ENCODE measurements at regions not wholly inside any gene's neighbourhood (a gene's known extent, or its start where the extent isn't known, plus 50 kb on each side); places are given as distances from the start of the nearest gene placed in this dataset.
"Not testable (repeated sequence)": the region's sequence is repeated elsewhere in the genome, so short reads cannot be mapped to it uniquely, and the experiment has no call there.

DNA sequence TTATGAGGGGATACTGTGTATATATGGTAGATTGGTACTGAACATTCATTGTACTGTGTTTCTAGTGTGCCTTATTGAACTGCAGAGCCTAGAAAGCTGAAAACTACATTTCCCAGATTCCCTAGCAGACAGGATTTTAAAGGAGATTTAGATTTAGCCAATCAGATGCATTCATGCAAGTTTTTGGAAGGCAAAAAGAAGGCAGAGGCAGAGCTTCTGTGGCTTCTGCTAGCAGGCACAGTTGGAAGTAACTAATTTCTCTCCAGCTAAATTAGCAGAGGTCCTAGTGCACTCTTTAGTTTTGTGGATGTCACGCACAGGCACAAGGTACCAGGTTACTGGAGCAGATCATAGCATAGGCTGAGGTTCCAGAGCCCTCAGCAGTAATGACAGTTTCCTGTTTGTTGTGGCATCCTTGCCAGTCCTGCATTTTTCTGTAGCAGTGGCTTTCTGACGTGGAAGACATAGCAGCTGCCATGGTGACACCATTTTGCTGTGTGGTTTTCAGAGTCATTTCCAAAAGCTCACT lies 83.7 kb upstream of the CCDC71L start:
- no peak overlapping the region for H3K27ac ChIP-seq
- no peaks in the 10 kb centered on the region for H3K36me3 ChIP-seq
- no peaks in the 10 kb centered on the region for H3K4me1 ChIP-seq (ENCODE audit: low read depth)
- H3K27me3 ChIP-seq = no peaks in the 10 kb centered on the region
- TF ChIP-seq, protein P1, sequence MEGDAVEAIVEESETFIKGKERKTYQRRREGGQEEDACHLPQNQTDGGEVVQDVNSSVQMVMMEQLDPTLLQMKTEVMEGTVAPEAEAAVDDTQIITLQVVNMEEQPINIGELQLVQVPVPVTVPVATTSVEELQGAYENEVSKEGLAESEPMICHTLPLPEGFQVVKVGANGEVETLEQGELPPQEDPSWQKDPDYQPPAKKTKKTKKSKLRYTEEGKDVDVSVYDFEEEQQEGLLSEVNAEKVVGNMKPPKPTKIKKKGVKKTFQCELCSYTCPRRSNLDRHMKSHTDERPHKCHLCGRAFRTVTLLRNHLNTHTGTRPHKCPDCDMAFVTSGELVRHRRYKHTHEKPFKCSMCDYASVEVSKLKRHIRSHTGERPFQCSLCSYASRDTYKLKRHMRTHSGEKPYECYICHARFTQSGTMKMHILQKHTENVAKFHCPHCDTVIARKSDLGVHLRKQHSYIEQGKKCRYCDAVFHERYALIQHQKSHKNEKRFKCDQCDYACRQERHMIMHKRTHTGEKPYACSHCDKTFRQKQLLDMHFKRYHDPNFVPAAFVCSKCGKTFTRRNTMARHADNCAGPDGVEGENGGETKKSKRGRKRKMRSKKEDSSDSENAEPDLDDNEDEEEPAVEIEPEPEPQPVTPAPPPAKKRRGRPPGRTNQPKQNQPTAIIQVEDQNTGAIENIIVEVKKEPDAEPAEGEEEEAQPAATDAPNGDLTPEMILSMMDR (IDR thresholded peaks at IDR 0.05; ENCODE audit: low read depth, low read length) = no peak
- H3K4me3 ChIP-seq = no peak overlapping the region
- DNase-seq (ENCODE audit: low read depth in 1 of 2, low spot score in 1 of 2) = no peak
- H3K9me3 ChIP-seq (ENCODE audit: low read depth) = no peaks in the 10 kb centered on the region

DNA sequence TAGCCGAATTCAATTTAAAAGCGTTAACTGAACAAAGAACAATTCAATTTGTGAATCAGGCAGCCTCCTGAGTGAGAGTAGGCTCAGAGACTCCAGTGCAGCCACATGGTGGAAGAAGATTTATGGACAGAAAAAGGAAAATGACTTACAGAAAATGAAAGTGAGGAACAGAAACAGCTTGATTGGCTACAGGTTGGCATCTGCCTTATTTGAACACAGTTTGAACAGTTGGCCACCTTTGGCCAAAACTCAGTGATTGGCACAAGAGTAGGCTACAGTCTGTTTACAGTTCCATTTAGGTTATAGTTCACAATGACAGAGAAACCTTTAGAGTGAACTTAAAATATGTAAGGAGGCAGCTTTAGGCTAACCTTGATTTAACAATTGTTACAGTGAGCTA lies 86.3 kb upstream of the CCDC71L start:
- H3K9me3 ChIP-seq (ENCODE audit: low read depth); DNase-seq (ENCODE audit: low read depth in 1 of 2, low spot score in 1 of 2); H3K36me3 ChIP-seq; H3K4me3 ChIP-seq; H3K27me3 ChIP-seq; H3K27ac ChIP-seq; H3K4me1 ChIP-seq (ENCODE audit: low read depth): not testable (repeated sequence)

DNA sequence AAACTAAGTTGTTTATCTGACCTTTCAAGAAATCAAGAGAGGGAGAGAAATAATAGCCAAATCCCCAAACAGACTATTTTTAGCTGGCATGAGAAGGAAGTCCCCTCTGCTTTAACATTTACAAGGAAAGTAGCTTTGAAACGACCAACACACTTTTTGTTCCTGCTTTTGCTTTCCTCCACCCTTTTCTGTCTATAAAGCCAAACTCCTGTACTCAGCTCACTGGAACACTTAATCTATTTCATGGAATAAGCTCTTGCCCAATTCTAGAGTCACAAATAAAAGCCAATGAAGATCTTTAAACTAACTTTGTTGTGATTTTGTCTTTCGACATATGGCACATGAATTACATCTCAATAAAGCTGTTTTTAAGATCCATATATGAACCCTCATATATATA lies 86.8 kb upstream of the CCDC71L start:
- Histone ChIP-seq H3K4me1 (ENCODE audit: low read depth) (no peaks in the 10 kb centered on the region), H3K27ac (no peak overlapping the region), H3K4me3 (no peak overlapping the region), H3K9me3 (ENCODE audit: low read depth) (no peaks in the 10 kb centered on the region), H3K27me3 (no peaks in the 10 kb centered on the region), H3K36me3 (no peaks in the 10 kb centered on the region)
- no peak for DNase-seq (ENCODE audit: low read depth in 1 of 2, low spot score in 1 of 2)
- TF ChIP-seq, protein P1 (IDR thresholded peaks at IDR 0.05; ENCODE audit: low read depth, low read length) = no peak

DNA sequence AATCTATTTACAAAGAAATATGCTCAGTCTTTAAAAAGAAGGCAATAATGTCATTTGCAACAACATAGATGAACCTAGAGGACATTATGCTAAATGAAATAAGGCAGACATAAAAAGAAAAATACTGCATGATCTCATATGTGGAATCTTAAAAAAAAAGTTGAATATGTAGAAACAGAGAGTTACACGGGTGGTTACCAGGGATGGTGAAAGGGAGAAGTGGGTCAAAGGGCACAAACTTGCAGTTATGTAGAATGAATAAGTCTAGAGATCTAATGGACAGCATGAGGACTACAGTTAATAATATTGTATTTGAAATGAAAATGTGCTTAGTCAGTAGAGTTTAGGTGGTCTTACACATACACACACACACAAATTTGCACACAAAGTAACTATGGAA lies 88.2 kb upstream of the CCDC71L start:
- Histone ChIP-seq H3K27me3 (no peaks in the 10 kb centered on the region), H3K4me1 (ENCODE audit: low read depth) (no peaks in the 10 kb centered on the region), H3K36me3 (no peaks in the 10 kb centered on the region), H3K9me3 (ENCODE audit: low read depth) (no peaks in the 10 kb centered on the region), H3K4me3 (no peak overlapping the region), H3K27ac (no peak overlapping the region)
- TF ChIP-seq, protein P1 (IDR thresholded peaks at IDR 0.05; ENCODE audit: low read depth, low read length) = no peak
- DNase-seq (ENCODE audit: low read depth in 1 of 2, low spot score in 1 of 2) = no peak

DNA sequence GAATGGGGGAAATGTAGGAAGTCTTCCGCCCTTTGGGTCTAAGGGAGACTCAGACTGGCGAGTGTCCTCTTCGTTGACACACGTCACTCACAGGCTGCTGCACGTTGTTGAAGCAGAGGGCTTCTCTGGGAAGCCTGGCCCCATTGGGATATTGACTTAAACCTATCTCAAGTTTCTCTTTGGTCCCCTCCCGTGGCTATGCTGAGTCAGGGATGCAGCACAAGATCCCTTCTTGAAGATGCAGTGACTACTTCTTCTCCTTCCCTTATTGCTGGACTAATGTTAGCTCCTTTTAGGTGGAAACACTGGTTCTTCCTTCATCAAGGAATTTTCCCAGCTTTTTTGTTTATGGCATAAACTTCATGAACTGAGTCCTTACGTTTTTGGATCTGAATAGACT lies 89.8 kb upstream of the CCDC71L start:
- no peaks in the 10 kb centered on the region for H3K9me3 ChIP-seq (ENCODE audit: low read depth)
- no peak overlapping the region for H3K4me3 ChIP-seq
- H3K36me3 ChIP-seq = no peaks in the 10 kb centered on the region
- no peaks in the 10 kb centered on the region for H3K27me3 ChIP-seq
- TF ChIP-seq, protein P1 (IDR thresholded peaks at IDR 0.05; ENCODE audit: low read depth, low read length) = no peak
- no peak for DNase-seq (ENCODE audit: low read depth in 1 of 2, low spot score in 1 of 2)
- H3K27ac ChIP-seq = no peak overlapping the region
- no peaks in the 10 kb centered on the region for H3K4me1 ChIP-seq (ENCODE audit: low read depth)

DNA sequence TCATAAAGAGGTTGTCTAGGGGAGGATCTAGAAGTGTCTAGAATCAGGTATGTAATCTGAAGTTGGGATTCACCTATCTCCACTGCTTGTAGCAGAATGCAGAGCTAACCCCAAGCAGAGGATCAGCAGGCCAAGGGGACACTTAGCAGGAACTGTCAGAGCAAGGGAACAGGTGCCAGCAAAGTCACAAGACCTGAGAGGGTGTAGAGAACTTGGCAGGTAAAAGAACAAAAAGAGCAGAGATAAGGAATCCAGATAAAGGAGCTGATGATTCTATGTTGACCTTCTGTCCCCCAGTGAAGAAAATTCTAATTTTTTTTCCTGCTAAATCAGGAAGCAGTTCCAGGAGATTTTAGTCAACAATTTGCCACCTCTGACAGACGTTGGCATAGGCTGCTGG lies 91.4 kb upstream of the CCDC71L start:
- DNase-seq (ENCODE audit: low read depth in 1 of 2, low spot score in 1 of 2) = no peak
- Histone ChIP-seq H3K36me3 (no peaks in the 10 kb centered on the region), H3K4me1 (ENCODE audit: low read depth) (no peaks in the 10 kb centered on the region), H3K4me3 (no peak overlapping the region), H3K27ac (no peak overlapping the region), H3K27me3 (no peaks in the 10 kb centered on the region), H3K9me3 (ENCODE audit: low read depth) (no peaks in the 10 kb centered on the region)
- TF ChIP-seq, protein P1 (IDR thresholded peaks at IDR 0.05; ENCODE audit: low read depth, low read length) = no peak

DNA sequence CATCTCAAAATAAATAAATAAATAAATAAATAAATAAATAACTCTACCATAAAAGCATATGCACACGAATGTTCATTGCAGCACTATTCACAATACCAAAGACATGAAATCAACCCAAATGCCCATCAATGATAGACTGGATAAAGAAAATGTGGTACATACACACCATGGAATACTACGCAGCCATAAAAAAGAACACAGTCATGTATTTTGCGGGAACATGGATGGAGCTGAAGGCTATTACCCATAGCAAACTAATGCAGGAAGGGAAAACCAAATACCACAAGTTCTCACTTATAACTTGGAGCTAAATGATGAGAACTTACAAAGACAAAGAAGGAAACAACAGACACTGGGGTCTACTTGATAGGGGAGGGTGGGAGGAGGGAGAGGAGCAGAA lies 94.1 kb upstream of the CCDC71L start:
- H3K4me1 ChIP-seq (ENCODE audit: low read depth); H3K4me3 ChIP-seq; H3K9me3 ChIP-seq (ENCODE audit: low read depth); DNase-seq (ENCODE audit: low read depth in 1 of 2, low spot score in 1 of 2); H3K27ac ChIP-seq; H3K27me3 ChIP-seq; H3K36me3 ChIP-seq: not testable (repeated sequence)

All from cardiac muscle cell (in vitro differentiated cells and primary cell).